ENCODE measurements at regions not wholly inside any gene's neighbourhood (a gene's known extent, or its start where the extent isn't known, plus 50 kb on each side); places are given as distances from the start of the nearest gene placed in this dataset.
A peak's percentile ranks its signal among the peaks of the same experiment; 100 is the strongest.
"Not testable (repeated sequence)": the region's sequence is repeated elsewhere in the genome, so short reads cannot be mapped to it uniquely, and the experiment has no call there.

DNA sequence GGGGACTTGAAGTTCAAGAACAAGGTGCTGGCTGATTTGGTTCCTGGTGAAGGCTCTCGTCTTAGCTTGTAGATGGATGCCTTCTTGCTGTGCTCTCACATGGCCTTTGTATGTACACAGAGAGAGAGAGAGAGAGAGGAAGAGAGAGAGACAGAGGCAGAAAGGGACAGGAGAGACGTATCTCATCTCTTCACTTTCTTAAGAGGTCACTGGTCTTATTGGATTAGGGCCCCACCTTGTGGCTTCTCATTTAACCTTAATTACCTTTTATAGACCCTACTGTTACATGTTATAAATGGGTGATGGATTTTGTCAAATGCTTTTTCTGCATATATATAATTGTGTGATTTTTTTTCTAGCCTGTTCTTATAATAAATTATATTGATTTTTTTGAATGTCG lies 1444.2 kb downstream of the ADGRL3 start:
- Mint-ChIP-seq H3K4me1 (no peaks in the 10 kb centered on the region), H3K27ac (no peak overlapping the region), H3K36me3 (ENCODE audit: low read depth) (no peaks in the 10 kb centered on the region), H3K9me3 (ENCODE audit: low read depth) (peaks cover 10% of the 10 kb centered on the region), H3K27me3 (no peaks in the 10 kb centered on the region), H3K4me3 (no peak overlapping the region)
- ATAC-seq = no peak
- DNase-seq = no peak
- POLR2A ChIA-PET = no interaction called here
- intact Hi-C loops (cut with DNase I, micrococcal nuclease) = no loop called here
- CTCF ChIA-PET = no interaction called here

DNA sequence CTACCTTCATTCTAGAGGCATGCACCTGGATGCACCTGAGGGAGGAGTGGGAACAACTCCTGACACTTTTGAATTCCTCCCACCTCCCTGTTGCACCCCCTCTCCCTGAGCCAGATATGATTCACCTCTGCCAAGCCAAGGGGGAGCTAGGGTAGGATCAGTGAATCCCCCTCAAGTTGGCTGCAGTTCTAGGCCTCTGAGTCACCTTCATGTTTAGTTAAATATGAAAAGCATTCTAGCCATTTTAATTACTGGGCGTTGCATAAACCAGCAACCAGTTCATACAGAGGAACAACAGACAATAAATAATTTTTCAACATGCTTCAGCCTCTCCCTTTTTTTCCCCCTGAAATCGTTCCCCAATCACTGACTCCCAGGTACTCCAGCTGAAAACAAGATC lies 1440.2 kb downstream of the ADGRL3 start:
- POLR2A ChIA-PET = no interaction called here
- H3K4me3 Mint-ChIP-seq = no peak overlapping the region
- no peak overlapping the region for H3K27ac Mint-ChIP-seq
- H3K9me3 Mint-ChIP-seq (ENCODE audit: low read depth) = peaks cover 11% of the 10 kb centered on the region
- H3K4me1 Mint-ChIP-seq = no peaks in the 10 kb centered on the region
- ATAC-seq = no peak
- no peaks in the 10 kb centered on the region for H3K27me3 Mint-ChIP-seq
- intact Hi-C loops (cut with DNase I, micrococcal nuclease) = no loop called here
- CTCF ChIA-PET = no interaction called here
- DNase-seq = no peak
- no peaks in the 10 kb centered on the region for H3K36me3 Mint-ChIP-seq (ENCODE audit: low read depth)

DNA sequence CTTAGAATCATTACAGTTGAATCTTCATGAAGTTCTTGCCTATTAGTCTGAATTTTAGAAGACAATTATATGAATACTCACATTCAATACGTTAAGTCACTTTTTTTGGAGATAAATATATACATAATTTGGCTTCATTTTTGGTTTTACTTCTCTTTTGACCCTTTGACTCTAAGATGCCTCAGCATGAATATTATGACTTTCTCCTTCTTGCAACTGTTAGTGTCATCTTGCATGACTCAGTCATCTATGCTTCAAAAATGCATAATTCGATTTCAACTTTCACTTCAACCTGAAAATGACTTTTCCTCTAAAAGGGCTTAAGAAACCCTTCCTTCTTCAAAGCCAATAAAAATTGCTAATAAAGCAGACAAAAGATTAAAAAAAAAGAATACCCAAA lies 1427.5 kb downstream of the ADGRL3 start:
- Mint-ChIP-seq H3K36me3 (ENCODE audit: low read depth) (no peaks in the 10 kb centered on the region), H3K4me3 (no peak overlapping the region), H3K9me3 (ENCODE audit: low read depth) (peaks cover 4% of the 10 kb centered on the region), H3K27ac (no peak overlapping the region), H3K27me3 (no peaks in the 10 kb centered on the region), H3K4me1 (no peaks in the 10 kb centered on the region)
- DNase-seq (no peak), ATAC-seq (no peak)
- ChIA-PET POLR2A (no interaction called here), CTCF (no interaction called here)
- intact Hi-C loops (cut with DNase I, micrococcal nuclease) = no loop called here

DNA sequence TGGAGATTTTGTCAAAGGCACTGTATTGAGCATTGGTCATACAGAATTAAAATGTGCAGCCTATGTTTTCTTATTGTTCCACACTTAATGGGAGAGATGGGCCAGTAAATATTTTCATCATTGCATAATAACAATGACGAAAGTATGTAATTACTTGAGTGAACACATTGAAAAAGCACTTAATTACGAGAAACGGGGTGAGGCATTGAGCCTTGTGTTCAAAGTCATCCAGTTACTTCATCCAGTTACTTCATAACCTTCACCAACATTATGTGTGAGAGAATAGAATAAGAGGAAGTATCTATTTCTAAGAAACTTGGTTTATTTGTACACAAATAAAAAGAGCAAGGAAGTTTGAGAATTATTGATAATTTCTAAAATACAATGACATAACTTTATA lies 1427.0 kb downstream of the ADGRL3 start:
- H3K36me3 Mint-ChIP-seq (ENCODE audit: low read depth) = no peaks in the 10 kb centered on the region
- ChIA-PET CTCF (no interaction called here), POLR2A (no interaction called here)
- H3K27me3 Mint-ChIP-seq = no peaks in the 10 kb centered on the region
- no peak overlapping the region for H3K27ac Mint-ChIP-seq
- no peak overlapping the region for H3K4me3 Mint-ChIP-seq
- H3K9me3 Mint-ChIP-seq (ENCODE audit: low read depth) = peaks cover 4% of the 10 kb centered on the region
- intact Hi-C loops (cut with DNase I, micrococcal nuclease) = no loop called here
- ATAC-seq = no peak
- H3K4me1 Mint-ChIP-seq = no peaks in the 10 kb centered on the region
- no peak for DNase-seq

DNA sequence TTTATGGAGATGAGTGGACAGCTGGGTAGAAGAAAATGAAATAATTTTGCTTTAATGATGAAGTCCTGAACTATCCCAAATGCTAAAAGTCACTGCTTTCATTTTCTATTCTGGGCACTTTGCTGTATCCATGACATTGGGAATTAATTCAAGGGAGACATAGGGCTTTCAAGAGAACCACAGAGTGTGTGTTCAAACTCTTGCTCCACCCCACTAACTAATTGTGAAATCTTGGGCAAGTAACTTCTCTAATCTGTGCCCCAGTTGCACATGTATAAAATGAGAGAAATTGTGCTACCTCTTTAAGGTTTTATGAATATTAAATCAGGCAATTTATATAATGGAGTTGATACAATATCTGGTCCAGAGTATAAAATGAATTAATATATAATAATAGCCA lies 1422.0 kb downstream of the ADGRL3 start:
- no peaks in the 10 kb centered on the region for H3K4me1 Mint-ChIP-seq
- intact Hi-C loops (cut with DNase I, micrococcal nuclease) = no loop called here
- ChIA-PET CTCF (no interaction called here), POLR2A (no interaction called here)
- no peak overlapping the region for H3K27ac Mint-ChIP-seq
- H3K36me3 Mint-ChIP-seq (ENCODE audit: low read depth) = no peaks in the 10 kb centered on the region
- H3K9me3 Mint-ChIP-seq (ENCODE audit: low read depth) = peaks cover 9% of the 10 kb centered on the region
- H3K4me3 Mint-ChIP-seq = no peak overlapping the region
- no peak for DNase-seq
- ATAC-seq = no peak
- no peaks in the 10 kb centered on the region for H3K27me3 Mint-ChIP-seq

DNA sequence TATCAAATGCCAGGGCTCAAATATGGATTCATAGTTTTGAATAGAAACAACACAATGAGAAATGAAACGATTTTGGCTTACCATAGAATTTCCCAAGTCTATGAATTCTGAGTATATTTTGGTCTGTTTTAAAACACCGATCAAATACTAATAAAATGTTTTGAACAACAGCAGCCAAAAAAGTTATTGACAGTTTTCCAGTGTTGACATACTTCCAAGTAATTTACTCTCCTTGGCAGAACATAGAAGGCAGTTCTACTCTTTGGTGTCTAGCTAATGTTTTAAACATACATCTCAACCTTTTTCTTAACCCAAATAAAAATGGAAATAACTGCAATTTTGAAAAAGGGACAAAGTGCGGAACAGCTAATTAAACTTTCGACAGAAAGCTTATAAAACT lies 1419.8 kb downstream of the ADGRL3 start:
- no peaks in the 10 kb centered on the region for H3K36me3 Mint-ChIP-seq (ENCODE audit: low read depth)
- H3K9me3 Mint-ChIP-seq (ENCODE audit: low read depth) = peaks cover 12% of the 10 kb centered on the region
- no peak overlapping the region for H3K27ac Mint-ChIP-seq
- DNase-seq = no peak
- H3K27me3 Mint-ChIP-seq = no peaks in the 10 kb centered on the region
- no peak for ATAC-seq
- H3K4me1 Mint-ChIP-seq = no peaks in the 10 kb centered on the region
- POLR2A ChIA-PET = no interaction called here
- H3K4me3 Mint-ChIP-seq = no peak overlapping the region
- intact Hi-C loops (cut with DNase I, micrococcal nuclease) = no loop called here
- CTCF ChIA-PET = no interaction called here

DNA sequence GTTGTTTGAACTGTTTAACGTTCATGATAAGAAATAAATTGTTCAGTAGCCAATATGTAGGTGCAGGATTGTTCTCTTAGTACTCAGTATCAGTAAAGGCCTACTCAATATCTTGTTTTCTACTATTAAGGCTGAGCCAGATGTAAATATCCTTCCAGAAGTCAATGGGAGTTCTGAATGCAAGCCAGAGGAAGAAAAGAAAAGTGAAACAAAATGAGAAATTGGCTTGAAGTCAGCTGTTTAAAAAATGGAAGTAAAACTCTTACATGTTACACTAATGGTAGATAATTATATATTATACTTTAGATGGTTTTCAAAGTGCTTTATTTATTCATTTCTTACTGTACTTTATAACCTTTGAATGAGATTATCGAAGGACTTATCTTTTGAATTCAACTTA lies 1417.9 kb downstream of the ADGRL3 start:
- ATAC-seq (no peak), DNase-seq (no peak)
- Mint-ChIP-seq H3K4me3 (no peak overlapping the region), H3K4me1 (no peaks in the 10 kb centered on the region), H3K27me3 (no peaks in the 10 kb centered on the region), H3K27ac (no peak overlapping the region), H3K9me3 (ENCODE audit: low read depth) (peaks cover 11% of the 10 kb centered on the region), H3K36me3 (ENCODE audit: low read depth) (no peaks in the 10 kb centered on the region)
- intact Hi-C loops (cut with DNase I, micrococcal nuclease) = no loop called here
- ChIA-PET POLR2A (no interaction called here), CTCF (no interaction called here)

DNA sequence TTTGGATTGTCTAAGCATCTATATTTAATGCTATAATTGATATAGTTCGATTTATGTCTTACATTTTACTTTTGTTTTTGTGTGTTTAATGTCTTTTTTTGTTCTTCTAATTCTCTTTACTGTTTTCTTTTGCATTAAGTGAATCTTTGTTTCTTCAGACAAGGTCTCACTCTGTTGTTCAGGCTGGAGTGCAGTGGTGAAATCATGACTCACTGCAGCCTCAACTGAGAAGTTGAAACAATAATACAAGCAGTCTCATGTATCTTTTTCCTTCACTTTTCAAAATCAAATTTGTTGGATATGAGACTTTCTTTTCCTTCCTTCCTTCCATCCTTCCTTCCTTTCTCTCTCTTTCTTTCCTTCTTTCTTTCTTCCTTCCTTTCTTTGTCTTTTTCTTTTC lies 1401.6 kb downstream of the ADGRL3 start:
- no peak overlapping the region for H3K27ac Mint-ChIP-seq
- H3K27me3 Mint-ChIP-seq = no peaks in the 10 kb centered on the region
- POLR2A ChIA-PET = no interaction called here

DNA sequence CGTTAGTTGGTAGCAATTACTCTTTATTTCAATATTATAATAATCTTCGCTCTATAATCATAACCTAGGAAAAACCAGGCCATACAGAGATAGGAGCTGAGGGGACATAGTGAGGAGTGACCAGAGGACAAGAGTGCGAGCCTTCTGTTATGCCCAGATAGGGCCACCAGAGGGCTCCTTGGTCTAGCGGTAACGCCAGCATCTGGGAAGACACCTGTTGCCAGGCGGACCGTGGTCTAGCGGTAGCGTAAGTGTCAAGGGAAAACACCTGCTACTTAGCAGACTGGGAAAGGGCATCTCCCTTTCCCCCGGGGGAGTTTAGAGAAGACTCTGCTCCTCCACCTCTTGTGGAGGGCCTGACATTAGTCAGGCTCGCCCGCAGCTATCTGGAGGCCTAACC lies 1395.1 kb downstream of the ADGRL3 start:
- H3K27ac Mint-ChIP-seq; H3K27me3 Mint-ChIP-seq; POLR2A ChIA-PET; H3K36me3 Mint-ChIP-seq (ENCODE audit: low read depth); H3K4me1 Mint-ChIP-seq; intact Hi-C loops (cut with DNase I, micrococcal nuclease); CTCF ChIA-PET; H3K4me3 Mint-ChIP-seq; ATAC-seq; H3K9me3 Mint-ChIP-seq (ENCODE audit: low read depth): not testable (repeated sequence)
- DNase-seq = peak; percentile 10

More for the DNA sequence above, 1401.6 kb downstream of the ADGRL3 start:
- no peak for ATAC-seq
- Mint-ChIP-seq H3K4me3 (no peak overlapping the region), H3K9me3 (ENCODE audit: low read depth) (peaks cover 7% of the 10 kb centered on the region), H3K36me3 (ENCODE audit: low read depth) (no peaks in the 10 kb centered on the region), H3K4me1 (no peaks in the 10 kb centered on the region)
- CTCF ChIA-PET = no interaction called here
- DNase-seq = no peak
- intact Hi-C loops (cut with DNase I, micrococcal nuclease) = no loop called here

DNA sequence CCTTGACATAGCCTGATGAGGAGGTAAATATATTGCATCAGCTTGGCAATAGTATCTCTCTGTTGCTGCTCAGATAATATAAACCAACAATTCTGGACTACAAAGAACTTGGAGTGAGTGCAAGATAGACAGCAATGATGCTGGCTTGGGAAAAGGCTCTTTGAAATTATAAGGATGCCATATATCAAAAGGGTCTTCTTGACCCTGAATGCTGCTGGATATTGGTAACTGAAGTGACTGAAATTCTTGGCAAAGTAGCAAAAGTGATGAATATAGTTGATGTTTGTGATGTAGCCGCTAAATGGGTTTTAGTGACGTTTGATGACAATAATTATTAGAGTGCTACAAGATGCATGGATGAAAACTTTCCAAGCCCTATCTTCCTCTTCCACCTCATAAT lies 1391.6 kb downstream of the ADGRL3 start:
- Mint-ChIP-seq H3K27me3 (no peaks in the 10 kb centered on the region), H3K4me1 (no peaks in the 10 kb centered on the region), H3K27ac (no peak overlapping the region), H3K36me3 (ENCODE audit: low read depth) (no peaks in the 10 kb centered on the region), H3K4me3 (no peak overlapping the region), H3K9me3 (ENCODE audit: low read depth) (peaks cover 5% of the 10 kb centered on the region)
- ATAC-seq (no peak), DNase-seq (no peak)
- ChIA-PET POLR2A (no interaction called here), CTCF (interaction anchor here (0.6 kb wide), 1 partner anchor 701 kb away, joined by 4 read pairs; no protein-coding TSS in a partner anchor)
- intact Hi-C loops (cut with DNase I, micrococcal nuclease) = no loop called here

DNA sequence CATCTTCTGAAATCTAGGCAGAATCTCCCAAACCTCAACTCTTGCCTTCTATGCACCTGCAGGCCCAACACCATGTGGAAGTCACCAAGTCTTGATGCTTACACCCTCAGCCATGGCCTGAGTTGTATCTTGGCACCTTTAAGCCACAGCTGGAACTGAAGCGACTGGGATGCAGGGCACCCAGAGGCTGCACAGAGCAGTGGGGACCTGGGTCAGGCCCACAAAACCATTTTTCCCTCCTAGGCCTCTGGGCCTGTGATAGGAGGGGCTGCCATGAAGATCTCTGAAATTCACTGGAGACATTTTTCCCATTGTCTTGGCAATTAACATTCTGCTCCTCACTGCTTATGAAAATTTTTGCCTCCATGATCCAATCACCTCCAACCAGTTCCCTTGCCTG lies 1388.5 kb downstream of the ADGRL3 start:
- DNase-seq = no peak
- ChIA-PET POLR2A (no interaction called here), CTCF (no interaction called here)
- H3K27ac Mint-ChIP-seq = no peak overlapping the region
- no peaks in the 10 kb centered on the region for H3K4me1 Mint-ChIP-seq
- no peak for ATAC-seq
- intact Hi-C loops (cut with DNase I, micrococcal nuclease) = no loop called here
- H3K36me3 Mint-ChIP-seq (ENCODE audit: low read depth) = no peaks in the 10 kb centered on the region
- H3K4me3 Mint-ChIP-seq = no peak overlapping the region
- H3K9me3 Mint-ChIP-seq (ENCODE audit: low read depth) = peaks cover 4% of the 10 kb centered on the region
- no peaks in the 10 kb centered on the region for H3K27me3 Mint-ChIP-seq

DNA sequence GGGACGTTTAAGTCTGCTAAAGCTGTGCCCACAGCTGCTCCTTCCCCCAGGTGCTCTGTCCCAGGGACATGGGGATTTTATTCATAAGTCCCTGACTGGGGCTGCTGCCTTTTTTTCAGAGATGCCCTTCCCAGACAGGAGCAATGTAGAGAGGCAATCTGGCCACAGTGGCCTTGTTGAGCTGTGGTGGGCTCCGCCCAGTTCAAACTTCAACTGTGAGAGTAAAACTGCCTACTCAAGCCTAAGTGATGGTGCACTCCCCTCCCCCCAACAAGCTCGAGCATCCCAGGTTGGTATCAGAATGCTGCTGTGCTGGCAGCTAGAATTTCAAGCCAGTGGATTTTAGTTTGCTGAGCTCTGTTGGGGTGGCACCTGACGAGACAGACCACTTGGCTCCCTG lies 1371.4 kb downstream of the ADGRL3 start:
- Mint-ChIP-seq H3K36me3 (ENCODE audit: low read depth) (no peaks in the 10 kb centered on the region), H3K9me3 (ENCODE audit: low read depth) (peaks cover 13% of the 10 kb centered on the region), H3K27me3 (no peaks in the 10 kb centered on the region), H3K4me3 (no peak overlapping the region), H3K27ac (no peak overlapping the region), H3K4me1 (no peaks in the 10 kb centered on the region)
- intact Hi-C loops (cut with DNase I, micrococcal nuclease) = no loop called here
- DNase-seq (no peak), ATAC-seq (no peak)
- ChIA-PET POLR2A (no interaction called here), CTCF (interaction anchor here (0.7 kb wide), 1 partner anchor 115 kb away, joined by 3 read pairs; no protein-coding TSS in a partner anchor)

DNA sequence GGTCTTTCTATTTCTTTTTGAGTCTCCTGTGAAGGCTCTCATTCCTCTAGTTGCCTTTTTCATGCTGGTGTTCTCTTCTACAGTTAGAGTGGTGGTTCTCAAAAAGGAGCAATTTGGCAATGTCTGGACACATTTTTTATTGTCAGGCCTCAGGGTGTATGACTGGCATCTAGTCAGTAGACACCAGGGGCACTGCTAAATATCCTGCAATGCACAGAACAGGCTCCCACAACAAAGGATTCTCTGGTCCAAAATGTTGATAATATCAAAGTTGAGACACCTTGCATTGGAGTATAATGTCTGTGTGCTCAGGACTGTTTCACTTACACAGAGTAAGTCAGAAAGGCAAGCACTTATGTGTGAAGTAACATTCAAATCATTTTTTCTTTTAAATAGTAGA lies 1360.7 kb downstream of the ADGRL3 start:
- Mint-ChIP-seq H3K9me3 (ENCODE audit: low read depth) (peaks cover 14% of the 10 kb centered on the region), H3K36me3 (ENCODE audit: low read depth) (no peaks in the 10 kb centered on the region), H3K27me3 (no peaks in the 10 kb centered on the region), H3K4me3 (no peak overlapping the region), H3K27ac (no peak overlapping the region), H3K4me1 (no peaks in the 10 kb centered on the region)
- ChIA-PET POLR2A (no interaction called here), CTCF (no interaction called here)
- intact Hi-C loops (cut with DNase I, micrococcal nuclease) = no loop called here
- DNase-seq (no peak), ATAC-seq (no peak)

Measured in activated CD4-positive, alpha-beta T cell treated with anti-CD3 and anti-CD28 coated beads for 36 hours (primary cell).